HEK293T (cell line): ENCODE measurements at regions not wholly inside any gene's neighbourhood (a gene's known extent, or its start where the extent isn't known, plus 50 kb on each side); places are given as distances from the start of the nearest gene placed in this dataset.

Source experiments
- CTCF ChIA-PET: fragments of 350-600 bp; formaldehyde crosslinking; extraction: SDS; loops from one replicate; lab custom pipeline; 2021; ENCODE audit warnings: antibody characterized with exemption, inconsistent platforms; lab: Yijun Ruan, JAX
- POLR2A ChIA-PET: fragments of 350-600 bp; formaldehyde crosslinking; extraction: SDS; loops from one replicate; lab custom pipeline; 2020; ENCODE audit warnings: antibody characterized with exemption, inconsistent platforms; lab: Yijun Ruan, JAX
- DNase-seq: peaks from one replicate; pipeline ENCODE4 v3.0.0; 2012; ENCODE audit warnings: mixed read lengths; ENCODE audit errors: extremely low spot score
- ARNT ChIP-seq: fragments of 450-650 bp; IDR thresholded peaks from 2 replicates; pipeline ENCODE4 v1.6.1; 2017; ENCODE audit warnings: mild to moderate bottlenecking
- BHLHE40 ChIP-seq: fragments of 450-650 bp; IDR thresholded peaks from 2 replicates; pipeline ENCODE4 v1.6.1; 2016; ENCODE audit warnings: mild to moderate bottlenecking, moderate library complexity, borderline replicate concordance
- CTBP1 ChIP-seq: fragments of 450-650 bp; IDR thresholded peaks from 2 replicates; pipeline ENCODE4 v1.6.1; 2016; ENCODE audit warnings: borderline replicate concordance
- ELF4 ChIP-seq: fragments of 450-650 bp; IDR thresholded peaks from 2 replicates; pipeline ENCODE4 v1.6.1; 2017; ENCODE audit warnings: antibody characterized with exemption
- FOXA1 ChIP-seq: fragments of 450-650 bp; IDR thresholded peaks from 2 replicates; pipeline ENCODE4 v1.6.1; 2016; ENCODE audit warnings: mild to moderate bottlenecking
- FOXK2 ChIP-seq: fragments of 450-650 bp; IDR thresholded peaks from 2 replicates; pipeline ENCODE4 v1.6.1; 2016; ENCODE audit warnings: mild to moderate bottlenecking
- FOXM1 ChIP-seq: fragments of 450-650 bp; IDR thresholded peaks from 2 replicates; pipeline ENCODE4 v1.6.1; 2017; ENCODE audit warnings: mild to moderate bottlenecking, borderline replicate concordance
- HDGF ChIP-seq: fragments of 450-650 bp; IDR thresholded peaks from 2 replicates; pipeline ENCODE4 v1.6.1; 2017; ENCODE audit warnings: antibody characterized with exemption, borderline replicate concordance
- L3MBTL2 ChIP-seq: fragments of 450-650 bp; conservative IDR thresholded peaks from 2 replicates; pipeline ENCODE4 v1.6.1; 2016; ENCODE audit warnings: mild to moderate bottlenecking
- LEF1 ChIP-seq: fragments of 450-650 bp; IDR thresholded peaks from 2 replicates; pipeline ENCODE4 v1.6.1; 2017; ENCODE audit warnings: mild to moderate bottlenecking, borderline replicate concordance
- NFRKB ChIP-seq: fragments of 450-650 bp; IDR thresholded peaks from 2 replicates; pipeline ENCODE4 v1.6.1; 2016; ENCODE audit warnings: mild to moderate bottlenecking, moderate library complexity
- SP1 ChIP-seq: fragments of 450-650 bp; IDR thresholded peaks from 2 replicates; pipeline ENCODE4 v1.6.1; 2017
- SUZ12 ChIP-seq: fragments of 450-650 bp; IDR thresholded peaks from 2 replicates; pipeline ENCODE4 v1.6.1; 2016; ENCODE audit warnings: mild to moderate bottlenecking
- TARDBP ChIP-seq: fragments of 450-650 bp; IDR thresholded peaks from 2 replicates; pipeline ENCODE4 v1.6.1; 2016
- ZNF384 ChIP-seq: fragments of 450-650 bp; IDR thresholded peaks from 2 replicates; pipeline ENCODE4 v1.6.1; 2016
- TF ChIP-seq, protein P1 (sequence below): fragments of 450-650 bp; IDR thresholded peaks from 2 replicates; pipeline ENCODE4 v1.6.1; 2016

DNA sequence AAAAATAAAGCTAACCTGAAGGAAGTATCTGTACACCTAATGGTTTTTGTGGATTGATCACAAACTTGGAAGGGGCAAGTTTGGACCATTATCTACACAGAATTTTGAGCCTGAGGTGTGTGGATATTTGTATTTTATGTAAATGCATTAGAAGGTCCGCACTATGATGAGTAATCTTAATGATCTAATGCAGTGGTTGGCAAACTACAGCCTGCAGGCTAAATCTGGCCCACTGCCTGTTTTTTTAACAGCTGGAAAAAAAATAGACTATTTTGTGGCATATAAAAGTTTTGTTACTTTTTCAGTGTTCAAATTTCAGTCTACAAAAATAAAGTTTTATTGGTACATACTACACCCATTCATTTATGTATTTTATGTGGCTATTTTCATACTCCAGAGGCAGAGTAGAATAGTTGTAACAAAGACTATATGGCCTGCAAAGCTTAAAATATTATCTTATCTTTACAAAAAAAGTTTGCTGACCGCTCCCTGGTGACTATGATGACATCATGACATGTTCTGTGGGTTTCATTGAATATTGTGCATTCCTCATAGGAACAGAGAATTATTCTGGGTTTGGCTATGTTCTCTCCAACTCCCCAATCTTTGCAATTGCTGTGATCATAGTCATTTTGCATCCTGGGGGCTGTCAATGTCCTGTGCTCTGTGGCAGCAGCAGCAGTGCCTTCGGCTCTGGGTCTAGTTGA lies 962.6 kb upstream of the FBXO33 start:
- TF ChIP-seq LEF1 (no peak), TARDBP (no peak), FOXA1 (no peak)
- DNase-seq, result no peak
- CTCF ChIA-PET, result no interaction called here
- POLR2A ChIA-PET, result no interaction called here

DNA sequence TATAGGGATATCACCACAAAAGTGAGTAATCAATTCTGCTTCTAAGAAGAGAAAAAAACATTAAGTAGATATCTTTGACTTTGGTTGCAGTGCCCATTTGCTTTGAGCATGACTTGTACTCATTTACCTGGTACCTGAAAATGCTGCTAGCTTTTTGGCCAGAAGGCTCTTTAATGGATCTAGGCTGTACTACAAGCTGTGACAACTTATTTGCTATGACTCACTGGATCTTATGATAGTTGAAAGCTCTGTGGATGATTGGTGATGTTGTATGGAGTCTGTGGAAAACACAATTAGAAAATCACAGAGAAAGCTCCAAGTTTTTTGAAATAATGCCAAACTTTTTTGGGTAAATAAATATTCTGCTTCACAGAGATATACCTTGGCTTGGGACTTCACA lies 960.9 kb upstream of the FBXO33 start:
- POLR2A ChIA-PET, result no interaction called here
- no peak for DNase-seq
- no peak for TF ChIP-seq L3MBTL2
- TF ChIP-seq HDGF, result no peak
- TF ChIP-seq FOXA1, result no peak
- TF ChIP-seq, protein P1, sequence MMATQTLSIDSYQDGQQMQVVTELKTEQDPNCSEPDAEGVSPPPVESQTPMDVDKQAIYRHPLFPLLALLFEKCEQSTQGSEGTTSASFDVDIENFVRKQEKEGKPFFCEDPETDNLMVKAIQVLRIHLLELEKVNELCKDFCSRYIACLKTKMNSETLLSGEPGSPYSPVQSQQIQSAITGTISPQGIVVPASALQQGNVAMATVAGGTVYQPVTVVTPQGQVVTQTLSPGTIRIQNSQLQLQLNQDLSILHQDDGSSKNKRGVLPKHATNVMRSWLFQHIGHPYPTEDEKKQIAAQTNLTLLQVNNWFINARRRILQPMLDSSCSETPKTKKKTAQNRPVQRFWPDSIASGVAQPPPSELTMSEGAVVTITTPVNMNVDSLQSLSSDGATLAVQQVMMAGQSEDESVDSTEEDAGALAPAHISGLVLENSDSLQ, result no peak
- TF ChIP-seq TARDBP, result no peak
- no peak for TF ChIP-seq FOXM1
- no peak for TF ChIP-seq ELF4
- TF ChIP-seq NFRKB, result no peak
- no peak for TF ChIP-seq ARNT
- no peak for TF ChIP-seq SP1
- TF ChIP-seq BHLHE40, result no peak
- no peak for TF ChIP-seq LEF1
- TF ChIP-seq SUZ12, result no peak
- TF ChIP-seq FOXK2, result no peak
- no peak for TF ChIP-seq CTBP1
- no peak for TF ChIP-seq ZNF384
- CTCF ChIA-PET, result no interaction called here

DNA sequence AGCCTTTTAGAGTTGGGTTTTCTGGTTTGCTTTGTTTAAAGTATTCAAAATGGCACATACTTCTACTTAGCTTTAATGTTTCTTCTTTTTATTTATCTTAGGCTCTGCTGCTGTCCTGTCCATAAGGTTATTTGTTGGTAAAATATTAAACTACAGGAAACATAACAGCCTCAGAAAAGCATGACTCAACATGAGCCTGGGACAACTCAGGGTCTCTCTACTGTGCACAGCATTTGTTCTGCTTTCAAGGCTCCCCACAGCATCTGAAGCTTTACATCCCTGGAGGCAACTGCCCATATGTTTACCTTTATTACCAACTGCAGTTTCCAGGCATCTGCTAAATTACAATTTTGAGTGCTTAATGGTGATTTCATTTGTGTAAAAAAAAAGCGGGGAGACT lies 954.2 kb upstream of the FBXO33 start:
- TF ChIP-seq FOXM1 (no peak), L3MBTL2 (no peak), NFRKB (no peak), BHLHE40 (no peak), FOXA1 (no peak)
- ChIA-PET CTCF (no interaction called here), POLR2A (no interaction called here)
- DNase-seq, result no peak

DNA sequence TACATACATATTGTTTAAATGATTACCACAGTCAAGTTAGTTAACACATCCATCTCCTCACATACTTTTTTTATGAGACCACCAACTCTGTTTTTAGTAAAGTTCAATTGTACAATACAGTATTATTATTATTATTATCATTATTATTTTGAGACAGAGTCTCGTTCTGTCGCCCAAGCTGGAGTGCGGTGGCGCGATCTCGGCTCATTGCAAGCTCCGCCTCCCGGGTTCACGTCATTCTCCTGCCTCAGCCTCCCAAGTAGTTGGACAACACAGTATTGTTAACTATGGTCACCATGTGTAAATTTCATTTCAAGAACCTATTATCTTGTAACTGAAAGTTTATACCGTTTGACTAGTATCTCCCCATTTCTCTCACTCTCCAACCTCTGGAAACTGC lies 942.0 kb upstream of the FBXO33 start:
- TF ChIP-seq CTBP1 (no peak), LEF1 (no peak), FOXA1 (no peak), SP1 (no peak), SUZ12 (no peak), BHLHE40 (no peak), FOXK2 (no peak), TARDBP (no peak), FOXM1 (no peak)
- TF ChIP-seq, protein P1, result no peak
- POLR2A ChIA-PET, result no interaction called here
- DNase-seq, result no peak
- CTCF ChIA-PET, result no interaction called here

DNA sequence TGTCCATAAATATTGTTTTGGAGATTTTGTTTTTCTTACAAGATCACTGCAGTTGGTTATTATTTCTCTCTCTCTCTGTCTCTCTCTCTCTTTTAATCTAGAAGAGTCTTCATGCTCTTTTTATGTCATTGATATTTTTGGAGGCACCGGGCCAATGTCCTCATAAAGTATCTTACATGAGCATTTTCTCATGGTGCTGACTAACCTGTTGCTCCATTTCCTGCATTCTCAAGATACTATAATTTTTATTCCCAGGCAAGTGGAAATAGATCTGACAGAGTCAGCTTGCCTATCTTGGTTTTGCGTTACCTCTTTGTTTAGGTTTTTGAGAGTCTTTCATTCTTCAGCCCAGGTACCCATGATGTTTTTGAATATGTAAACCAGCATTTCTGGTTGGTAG lies 938.8 kb upstream of the FBXO33 start:
- DNase-seq, result no peak
- POLR2A ChIA-PET, result no interaction called here
- CTCF ChIA-PET, result no interaction called here
- TF ChIP-seq ELF4 (no peak), NFRKB (no peak), LEF1 (no peak), FOXM1 (no peak), SP1 (no peak), TARDBP (no peak), SUZ12 (no peak), FOXK2 (no peak), ZNF384 (no peak), ARNT (no peak), BHLHE40 (no peak), L3MBTL2 (no peak), CTBP1 (no peak), FOXA1 (no peak)
- TF ChIP-seq, protein P1, result no peak

DNA sequence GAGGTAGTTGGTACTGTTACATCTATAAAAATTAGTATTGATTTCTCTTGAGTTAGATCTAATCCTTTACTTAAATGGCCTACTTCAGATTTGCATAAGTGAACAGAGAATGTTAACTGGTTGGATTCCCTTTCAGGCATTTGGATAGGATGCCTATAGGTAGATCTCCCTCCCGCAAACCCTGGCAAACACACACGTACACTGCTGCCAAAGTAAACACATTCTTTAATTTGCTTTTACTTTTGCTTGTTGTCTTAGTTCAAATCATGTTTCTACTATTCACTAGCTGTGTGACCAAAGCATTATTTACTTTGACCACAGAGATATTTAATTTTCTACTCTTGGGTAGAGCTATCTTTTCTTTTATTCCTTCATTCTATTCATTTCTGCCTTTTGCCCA lies 936.1 kb upstream of the FBXO33 start:
- POLR2A ChIA-PET, result no interaction called here
- TF ChIP-seq TARDBP (no peak), BHLHE40 (no peak), LEF1 (no peak), ZNF384 (no peak), CTBP1 (no peak), ARNT (no peak), FOXM1 (no peak), HDGF (no peak), FOXK2 (no peak), L3MBTL2 (no peak), SUZ12 (no peak), NFRKB (no peak), FOXA1 (no peak), ELF4 (no peak), SP1 (no peak)
- TF ChIP-seq, protein P1, result no peak
- CTCF ChIA-PET, result no interaction called here
- no peak for DNase-seq
